GM12865 (cell line): ENCODE measurements at regions not wholly inside any gene's neighbourhood (a gene's known extent, or its start where the extent isn't known, plus 50 kb on each side); places are given as distances from the start of the nearest gene placed in this dataset.

Experiments used
- DNase-seq: peaks from one replicate; pipeline ENCODE4 v3.0.0; 2010; ENCODE audit warnings: low read depth
- H3K4me3 ChIP-seq: 2 replicates; pipeline ENCODE4 v1.5.1; 2011; ENCODE audit warnings: mild to moderate bottlenecking, low read depth, low read length, control low read depth
- TF ChIP-seq, protein P1 (sequence below): IDR thresholded peaks from 2 replicates; pipeline ENCODE4 v1.5.1; 2011; ENCODE audit warnings: low read length, control low read depth, low read depth, inconsistent platforms; ENCODE audit not compliant: insufficient read depth; ENCODE audit errors: missing control alignments

DNA sequence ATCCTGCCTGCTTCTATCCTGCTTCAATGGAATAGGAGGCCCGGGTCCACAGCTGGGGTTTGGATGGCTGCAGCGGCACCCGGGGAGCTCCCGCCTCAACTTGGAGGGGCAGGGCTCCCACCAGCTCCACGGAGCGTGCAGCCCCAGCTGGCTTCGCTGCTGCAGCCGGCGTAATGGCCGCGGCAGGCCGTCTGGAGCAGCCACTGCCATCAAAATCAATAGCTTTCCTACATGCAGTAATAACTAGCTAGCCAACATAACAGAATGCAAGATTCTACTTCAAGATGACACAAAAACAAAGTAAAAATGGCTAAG, 154.2 kb upstream of the RMP24 start:
- no peak for DNase-seq
- no peak overlapping the region for H3K4me3 ChIP-seq
- TF ChIP-seq, protein P1, sequence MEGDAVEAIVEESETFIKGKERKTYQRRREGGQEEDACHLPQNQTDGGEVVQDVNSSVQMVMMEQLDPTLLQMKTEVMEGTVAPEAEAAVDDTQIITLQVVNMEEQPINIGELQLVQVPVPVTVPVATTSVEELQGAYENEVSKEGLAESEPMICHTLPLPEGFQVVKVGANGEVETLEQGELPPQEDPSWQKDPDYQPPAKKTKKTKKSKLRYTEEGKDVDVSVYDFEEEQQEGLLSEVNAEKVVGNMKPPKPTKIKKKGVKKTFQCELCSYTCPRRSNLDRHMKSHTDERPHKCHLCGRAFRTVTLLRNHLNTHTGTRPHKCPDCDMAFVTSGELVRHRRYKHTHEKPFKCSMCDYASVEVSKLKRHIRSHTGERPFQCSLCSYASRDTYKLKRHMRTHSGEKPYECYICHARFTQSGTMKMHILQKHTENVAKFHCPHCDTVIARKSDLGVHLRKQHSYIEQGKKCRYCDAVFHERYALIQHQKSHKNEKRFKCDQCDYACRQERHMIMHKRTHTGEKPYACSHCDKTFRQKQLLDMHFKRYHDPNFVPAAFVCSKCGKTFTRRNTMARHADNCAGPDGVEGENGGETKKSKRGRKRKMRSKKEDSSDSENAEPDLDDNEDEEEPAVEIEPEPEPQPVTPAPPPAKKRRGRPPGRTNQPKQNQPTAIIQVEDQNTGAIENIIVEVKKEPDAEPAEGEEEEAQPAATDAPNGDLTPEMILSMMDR: no peak

DNA sequence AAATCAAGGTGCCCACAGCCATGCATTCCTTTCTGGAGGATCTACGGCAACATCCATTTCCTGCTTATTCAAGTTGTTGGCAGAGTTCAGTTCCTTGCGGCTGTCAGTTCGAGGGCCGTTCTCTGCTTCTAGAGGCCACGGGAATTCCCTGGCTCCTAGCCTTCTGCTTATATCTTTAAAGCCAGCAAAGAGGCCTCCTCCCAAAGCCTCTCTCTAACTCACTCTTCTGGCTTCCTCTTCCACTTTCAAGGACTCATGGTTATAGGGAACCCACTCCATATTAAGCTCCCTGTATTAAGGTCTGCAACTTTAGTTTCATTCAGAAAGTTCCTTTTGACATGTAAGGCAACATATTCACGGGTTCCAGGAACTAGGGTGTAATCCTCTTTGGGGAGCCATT, 150.1 kb upstream of the RMP24 start:
- DNase-seq: no peak
- no peak overlapping the region for H3K4me3 ChIP-seq
- TF ChIP-seq, protein P1: no peak

DNA sequence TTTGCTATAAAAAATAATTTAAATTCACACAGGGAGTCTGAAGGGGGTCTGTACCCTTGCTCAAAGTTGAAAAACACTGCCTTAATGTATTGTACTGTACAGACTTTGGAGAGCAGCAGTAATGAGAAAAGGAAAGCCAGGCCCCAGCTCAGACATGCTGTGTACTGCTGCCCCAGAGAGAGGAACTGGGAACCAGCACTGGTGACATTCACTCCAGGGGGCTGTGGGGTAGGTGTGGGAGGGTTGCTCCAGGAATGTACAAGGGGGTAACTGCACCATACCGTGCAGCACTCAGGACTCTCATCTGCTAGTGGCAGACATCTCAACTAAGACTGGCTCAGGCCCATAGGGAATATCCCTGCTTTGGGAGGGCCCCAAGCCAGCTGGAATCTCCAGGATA, 146.0 kb upstream of the RMP24 start:
- no peak for DNase-seq
- TF ChIP-seq, protein P1: no peak
- no peak overlapping the region for H3K4me3 ChIP-seq

DNA sequence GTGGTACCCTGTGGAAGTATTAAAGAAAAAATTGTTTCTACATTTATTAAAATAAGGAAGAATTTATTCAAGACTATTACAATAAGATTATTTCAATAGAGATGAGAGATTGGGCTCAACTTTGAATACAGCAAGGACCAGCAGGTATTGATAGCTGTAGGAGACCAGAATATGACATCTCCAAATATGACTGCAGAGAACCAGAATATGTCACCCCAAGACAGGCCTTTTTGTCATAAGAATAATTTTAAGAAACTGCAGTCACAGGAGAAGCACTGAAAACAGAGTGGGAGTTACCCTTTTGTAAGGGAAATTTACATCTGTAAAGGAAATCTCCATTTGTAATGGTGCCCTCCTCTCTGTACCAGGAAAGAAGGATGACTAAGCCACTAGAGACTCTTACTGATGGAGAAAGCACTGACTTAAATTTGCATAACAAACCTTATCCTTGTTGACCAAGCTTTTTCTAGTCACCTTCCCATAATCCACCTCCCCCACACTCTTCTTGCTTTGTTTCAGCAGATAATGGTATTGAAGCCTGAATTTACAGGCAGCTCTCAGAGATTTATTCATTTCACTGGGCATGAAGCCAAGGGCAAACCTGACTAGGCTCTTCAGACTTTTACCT, 145.1 kb upstream of the RMP24 start:
- H3K4me3 ChIP-seq: no peak overlapping the region
- no peak for DNase-seq
- TF ChIP-seq, protein P1: no peak

DNA sequence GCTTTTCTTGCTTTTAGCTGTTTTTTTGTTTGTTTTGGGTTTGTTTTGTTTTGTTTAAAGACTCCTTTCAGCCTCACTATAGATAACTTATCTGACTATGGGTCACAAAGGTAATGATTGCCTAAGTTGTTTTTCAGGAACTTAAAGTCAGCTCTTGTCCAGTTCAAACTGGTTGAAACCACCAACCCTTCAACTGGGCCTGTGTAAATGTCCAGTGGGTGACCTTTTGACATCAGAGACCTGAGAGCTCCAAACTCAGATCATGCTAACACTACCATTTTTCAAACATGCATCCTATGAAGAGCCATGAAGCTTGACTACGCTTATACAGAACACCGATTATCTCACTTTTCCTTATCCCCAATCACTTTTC, 144.6 kb upstream of the RMP24 start:
- H3K4me3 ChIP-seq: no peak overlapping the region
- TF ChIP-seq, protein P1: no peak
- DNase-seq: no peak

DNA sequence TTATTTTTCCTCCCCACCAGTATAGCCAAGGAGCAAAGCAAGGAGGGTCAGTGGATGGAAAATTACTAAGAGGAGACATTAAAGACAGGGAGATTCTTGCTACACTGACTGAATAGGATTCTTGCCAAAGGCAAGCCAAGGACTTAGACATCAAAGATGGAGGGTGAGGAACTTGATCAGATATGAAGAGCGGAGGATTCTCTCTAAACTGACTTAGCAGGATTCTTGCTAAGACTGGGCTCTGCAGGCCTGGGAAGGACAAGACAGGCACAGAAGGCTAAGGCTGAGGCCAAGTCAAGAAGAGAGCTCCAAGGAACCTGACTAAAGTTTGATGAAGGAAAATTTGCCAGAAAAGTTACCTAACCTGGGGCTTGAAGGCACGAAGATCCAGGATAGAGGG, 143.9 kb upstream of the RMP24 start:
- no peak for DNase-seq
- TF ChIP-seq, protein P1: no peak
- no peak overlapping the region for H3K4me3 ChIP-seq

DNA sequence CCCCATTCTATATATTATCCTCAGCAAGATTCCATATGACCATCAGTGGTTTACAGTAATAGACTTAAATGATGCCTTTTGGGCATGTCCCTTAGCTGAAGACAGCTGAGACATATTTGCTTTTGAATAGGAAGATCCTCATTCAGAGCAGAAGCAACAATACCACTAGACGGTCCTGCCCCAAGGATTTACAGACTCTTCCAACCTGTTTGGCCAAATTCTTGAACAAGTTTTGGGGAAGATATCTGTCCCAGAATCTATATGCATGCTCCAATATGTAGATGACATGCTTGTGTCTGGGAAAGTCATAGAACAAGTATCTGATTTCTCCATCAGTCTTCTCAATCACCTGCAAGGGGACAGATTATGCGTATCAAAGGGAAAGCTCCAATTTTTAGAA, 137.1 kb upstream of the RMP24 start:
- no peak overlapping the region for H3K4me3 ChIP-seq
- DNase-seq: no peak
- TF ChIP-seq, protein P1: no peak
